Rectal smooth muscle tissue (tissue), 1 donor: ENCODE measurements at regions not wholly inside any gene's neighbourhood (a gene's known extent, or its start where the extent isn't known, plus 50 kb on each side); places are given as distances from the start of the nearest gene placed in this dataset.
"Not testable (repeated sequence)": the region's sequence is repeated elsewhere in the genome, so short reads cannot be mapped to it uniquely, and the experiment has no call there.

Experiments used
- H3K27ac ChIP-seq: one replicate; pipeline ENCODE4 v1.7.0; 2013; ENCODE audit warnings: low read depth, low read length, inconsistent platforms
- H3K27me3 ChIP-seq: one replicate; pipeline ENCODE4 v1.7.0; 2013; ENCODE audit warnings: low read length; ENCODE audit not compliant: control insufficient read depth, insufficient read depth
- H3K36me3 ChIP-seq: one replicate; pipeline ENCODE4 v1.7.0; 2013; ENCODE audit warnings: low read length; ENCODE audit not compliant: control insufficient read depth, insufficient read depth
- H3K4me1 ChIP-seq: one replicate; pipeline ENCODE4 v1.7.0; 2013; ENCODE audit warnings: low read length; ENCODE audit not compliant: control insufficient read depth, insufficient read depth
- H3K4me3 ChIP-seq: one replicate; pipeline ENCODE4 v1.7.0; 2013; ENCODE audit warnings: low read length
- H3K9ac ChIP-seq: one replicate; pipeline ENCODE4 v1.7.0; 2013; ENCODE audit warnings: low read length

GRCh38 chr3:187871848-187872247, 126.6 kb upstream of the BCL6 start:
- Histone ChIP-seq H3K27me3 (no peaks in the 10 kb centered on the region), H3K27ac (no peak overlapping the region), H3K4me3 (no peak overlapping the region), H3K36me3 (no peaks in the 10 kb centered on the region), H3K9ac (no peak overlapping the region), H3K4me1 (no peaks in the 10 kb centered on the region)

GRCh38 chr3:187873843-187874242, 128.6 kb upstream of the BCL6 start:
- no peaks in the 10 kb centered on the region for H3K36me3 ChIP-seq
- H3K27ac ChIP-seq: no peak overlapping the region
- no peaks in the 10 kb centered on the region for H3K27me3 ChIP-seq
- H3K4me3 ChIP-seq: no peak overlapping the region
- H3K9ac ChIP-seq: no peak overlapping the region
- H3K4me1 ChIP-seq: no peaks in the 10 kb centered on the region

- no peak overlapping the region for H3K4me3 ChIP-seq
- no peaks in the 10 kb centered on the region for H3K4me1 ChIP-seq
- H3K27ac ChIP-seq: no peak overlapping the region
- no peak overlapping the region for H3K9ac ChIP-seq
- H3K27me3 ChIP-seq: no peaks in the 10 kb centered on the region
- H3K36me3 ChIP-seq: no peaks in the 10 kb centered on the region
These were observed 130.6 kb upstream of the BCL6 start for GRCh38 chr3:187875863-187876262.

- H3K4me3 ChIP-seq: no peak overlapping the region
- H3K36me3 ChIP-seq: no peaks in the 10 kb centered on the region
- H3K9ac ChIP-seq: no peak overlapping the region
- H3K27me3 ChIP-seq: no peaks in the 10 kb centered on the region
- no peak overlapping the region for H3K27ac ChIP-seq
- H3K4me1 ChIP-seq: no peaks in the 10 kb centered on the region
These were observed 133.7 kb upstream of the BCL6 start for GRCh38 chr3:187878772-187879518.

- Histone ChIP-seq H3K9ac (no peak overlapping the region), H3K4me3 (no peak overlapping the region), H3K27ac (no peak overlapping the region), H3K4me1 (no peaks in the 10 kb centered on the region), H3K36me3 (no peaks in the 10 kb centered on the region), H3K27me3 (no peaks in the 10 kb centered on the region)
These were observed 135.2 kb upstream of the BCL6 start for GRCh38 chr3:187880441-187880840.

- H3K27me3 ChIP-seq: no peaks in the 10 kb centered on the region
- no peaks in the 10 kb centered on the region for H3K4me1 ChIP-seq
- H3K27ac ChIP-seq: no peak overlapping the region
- H3K4me3 ChIP-seq: no peak overlapping the region
- H3K36me3 ChIP-seq: no peaks in the 10 kb centered on the region
- H3K9ac ChIP-seq: no peak overlapping the region
These were observed 135.6 kb upstream of the BCL6 start for GRCh38 chr3:187880851-187881250.

GRCh38 chr3:187888701-187889100, 143.4 kb upstream of the BCL6 start:
- Histone ChIP-seq H3K27me3 (no peaks in the 10 kb centered on the region), H3K27ac (no peak overlapping the region)

GRCh38 chr3:187889106-187889505, 143.8 kb upstream of the BCL6 start:
- Histone ChIP-seq H3K4me1 (no peaks in the 10 kb centered on the region), H3K27ac (no peak overlapping the region), H3K9ac (no peak overlapping the region), H3K27me3 (no peaks in the 10 kb centered on the region), H3K36me3 (no peaks in the 10 kb centered on the region), H3K4me3 (no peak overlapping the region)

More at GRCh38 chr3:187888701-187889100, 143.4 kb upstream of the BCL6 start:
- no peak overlapping the region for H3K9ac ChIP-seq
- H3K36me3 ChIP-seq: no peaks in the 10 kb centered on the region
- H3K4me3 ChIP-seq: no peak overlapping the region
- no peaks in the 10 kb centered on the region for H3K4me1 ChIP-seq

- no peak overlapping the region for H3K27ac ChIP-seq
- H3K36me3 ChIP-seq: no peaks in the 10 kb centered on the region
- H3K4me3 ChIP-seq: no peak overlapping the region
- H3K27me3 ChIP-seq: no peaks in the 10 kb centered on the region
- no peak overlapping the region for H3K9ac ChIP-seq
- H3K4me1 ChIP-seq: no peaks in the 10 kb centered on the region
These were observed 144.5 kb upstream of the BCL6 start for GRCh38 chr3:187889601-187890404.

GRCh38 chr3:187890405-187890752, 145.1 kb upstream of the BCL6 start:
- not testable (repeated sequence) for H3K27ac ChIP-seq, H3K4me3 ChIP-seq, H3K36me3 ChIP-seq

GRCh38 chr3:187896646-187897045, 151.4 kb upstream of the BCL6 start:
- no peak overlapping the region for H3K27ac ChIP-seq
- no peaks in the 10 kb centered on the region for H3K4me1 ChIP-seq
- no peak overlapping the region for H3K9ac ChIP-seq
- no peaks in the 10 kb centered on the region for H3K27me3 ChIP-seq
- no peak overlapping the region for H3K4me3 ChIP-seq
- H3K36me3 ChIP-seq: no peaks in the 10 kb centered on the region

More at GRCh38 chr3:187890405-187890752, 145.1 kb upstream of the BCL6 start:
- not testable (repeated sequence) for H3K4me1 ChIP-seq, H3K27me3 ChIP-seq, H3K9ac ChIP-seq

GRCh38 chr3:187899246-187899645, 154.0 kb upstream of the BCL6 start:
- H3K27ac ChIP-seq: no peak overlapping the region
- no peak overlapping the region for H3K4me3 ChIP-seq
- H3K36me3 ChIP-seq: no peaks in the 10 kb centered on the region
- H3K27me3 ChIP-seq: no peaks in the 10 kb centered on the region
- no peaks in the 10 kb centered on the region for H3K4me1 ChIP-seq
- no peak overlapping the region for H3K9ac ChIP-seq
